Activated B cell treated with CpG ODN at 0.5 μM for 24 hours (primary cell): ENCODE measurements at regions not wholly inside any gene's neighbourhood (a gene's known extent, or its start where the extent isn't known, plus 50 kb on each side); places are given as distances from the start of the nearest gene placed in this dataset.

Source experiments
- ATAC-seq: fragments of 200-7000 bp; cut with Tn5 transposase; one replicate; pipeline ENCODE4 v1.10.0; 2021; ENCODE audit warnings: low read depth, mild to moderate bottlenecking, moderate library complexity
- CTCF ChIA-PET: fragments of 350-600 bp; sonication (Branson Sonifier 250); formaldehyde crosslinking; loops from one replicate; lab custom pipeline; 2021; ENCODE audit warnings: antibody characterized with exemption; lab: Charles Lee
- POLR2A ChIA-PET: fragments of 350-600 bp; sonication (Branson Sonifier 250); formaldehyde crosslinking; loops from one replicate; lab custom pipeline; 2021; ENCODE audit warnings: antibody characterized with exemption; lab: Charles Lee
- DNase-seq: peaks from one replicate; pipeline ENCODE4 v3.0.0; 2022
- H3K27ac Mint-ChIP-seq: one replicate; pipeline ENCODE4 v1.8.0; 2020; ENCODE audit warnings: mixed read lengths
- H3K27me3 Mint-ChIP-seq: one replicate; pipeline ENCODE4 v1.8.0; 2021; ENCODE audit warnings: mixed read lengths
- H3K36me3 Mint-ChIP-seq: one replicate; pipeline ENCODE4 v1.8.0; 2021; ENCODE audit warnings: low read depth, mixed read lengths
- H3K4me1 Mint-ChIP-seq: one replicate; pipeline ENCODE4 v1.8.0; 2021; ENCODE audit warnings: mixed read lengths
- H3K4me3 Mint-ChIP-seq: one replicate; pipeline ENCODE4 v1.8.0; 2020; ENCODE audit warnings: mild to moderate bottlenecking, mixed read lengths
- H3K9me3 Mint-ChIP-seq: one replicate; pipeline ENCODE4 v1.8.0; 2020; ENCODE audit warnings: mixed read lengths
- intact Hi-C: fragments of 100-400 bp; cut with micrococcal nuclease; formaldehyde crosslinking; loops from one replicate; pipeline ENCODE4 v1.15.1; 2024
- TF ChIP-seq, protein P1 (sequence below): fragments of 200-600 bp; IDR thresholded peaks from one replicate; pipeline ENCODE4 v1.8.0; 2022; ENCODE audit warnings: antibody characterized with exemption, mild to moderate bottlenecking

- no peaks in the 10 kb centered on the region for H3K9me3 Mint-ChIP-seq
- DNase-seq (no peak), ATAC-seq (no peak)
- no peak overlapping the region for H3K27ac Mint-ChIP-seq
- POLR2A ChIA-PET = no interaction called here
- no peak overlapping the region for H3K4me3 Mint-ChIP-seq
- no peaks in the 10 kb centered on the region for H3K36me3 Mint-ChIP-seq
- no peaks in the 10 kb centered on the region for H3K27me3 Mint-ChIP-seq
- no peaks in the 10 kb centered on the region for H3K4me1 Mint-ChIP-seq
- TF ChIP-seq, protein P1, sequence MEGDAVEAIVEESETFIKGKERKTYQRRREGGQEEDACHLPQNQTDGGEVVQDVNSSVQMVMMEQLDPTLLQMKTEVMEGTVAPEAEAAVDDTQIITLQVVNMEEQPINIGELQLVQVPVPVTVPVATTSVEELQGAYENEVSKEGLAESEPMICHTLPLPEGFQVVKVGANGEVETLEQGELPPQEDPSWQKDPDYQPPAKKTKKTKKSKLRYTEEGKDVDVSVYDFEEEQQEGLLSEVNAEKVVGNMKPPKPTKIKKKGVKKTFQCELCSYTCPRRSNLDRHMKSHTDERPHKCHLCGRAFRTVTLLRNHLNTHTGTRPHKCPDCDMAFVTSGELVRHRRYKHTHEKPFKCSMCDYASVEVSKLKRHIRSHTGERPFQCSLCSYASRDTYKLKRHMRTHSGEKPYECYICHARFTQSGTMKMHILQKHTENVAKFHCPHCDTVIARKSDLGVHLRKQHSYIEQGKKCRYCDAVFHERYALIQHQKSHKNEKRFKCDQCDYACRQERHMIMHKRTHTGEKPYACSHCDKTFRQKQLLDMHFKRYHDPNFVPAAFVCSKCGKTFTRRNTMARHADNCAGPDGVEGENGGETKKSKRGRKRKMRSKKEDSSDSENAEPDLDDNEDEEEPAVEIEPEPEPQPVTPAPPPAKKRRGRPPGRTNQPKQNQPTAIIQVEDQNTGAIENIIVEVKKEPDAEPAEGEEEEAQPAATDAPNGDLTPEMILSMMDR = no peak
- intact Hi-C loops = no loop called here
- CTCF ChIA-PET = no interaction called here
These were observed 126.8 kb upstream of the CLSTN2 start for GRCh38 chr3:139808201-139808600.

- Mint-ChIP-seq H3K27ac (no peak overlapping the region), H3K27me3 (no peaks in the 10 kb centered on the region), H3K4me3 (no peak overlapping the region), H3K9me3 (no peaks in the 10 kb centered on the region), H3K4me1 (no peaks in the 10 kb centered on the region), H3K36me3 (no peaks in the 10 kb centered on the region)
- DNase-seq (no peak), ATAC-seq (no peak)
- intact Hi-C loops = no loop called here
- POLR2A ChIA-PET = no interaction called here
- CTCF ChIA-PET = no interaction called here
- TF ChIP-seq, protein P1 = no peak
These were observed 125.5 kb upstream of the NMNAT3 start for GRCh38 chr3:139803294-139803693.

- DNase-seq = no peak
- Mint-ChIP-seq H3K27me3 (no peaks in the 10 kb centered on the region), H3K4me1 (no peaks in the 10 kb centered on the region), H3K9me3 (peaks cover 5% of the 10 kb centered on the region), H3K27ac (no peak overlapping the region), H3K4me3 (no peak overlapping the region), H3K36me3 (no peaks in the 10 kb centered on the region)
- TF ChIP-seq, protein P1 = no peak
- ATAC-seq = no peak
- intact Hi-C loops = no loop called here
- CTCF ChIA-PET = no interaction called here
- POLR2A ChIA-PET = no interaction called here
These were observed 120.1 kb upstream of the NMNAT3 start for GRCh38 chr3:139797724-139798343.

DNA sequence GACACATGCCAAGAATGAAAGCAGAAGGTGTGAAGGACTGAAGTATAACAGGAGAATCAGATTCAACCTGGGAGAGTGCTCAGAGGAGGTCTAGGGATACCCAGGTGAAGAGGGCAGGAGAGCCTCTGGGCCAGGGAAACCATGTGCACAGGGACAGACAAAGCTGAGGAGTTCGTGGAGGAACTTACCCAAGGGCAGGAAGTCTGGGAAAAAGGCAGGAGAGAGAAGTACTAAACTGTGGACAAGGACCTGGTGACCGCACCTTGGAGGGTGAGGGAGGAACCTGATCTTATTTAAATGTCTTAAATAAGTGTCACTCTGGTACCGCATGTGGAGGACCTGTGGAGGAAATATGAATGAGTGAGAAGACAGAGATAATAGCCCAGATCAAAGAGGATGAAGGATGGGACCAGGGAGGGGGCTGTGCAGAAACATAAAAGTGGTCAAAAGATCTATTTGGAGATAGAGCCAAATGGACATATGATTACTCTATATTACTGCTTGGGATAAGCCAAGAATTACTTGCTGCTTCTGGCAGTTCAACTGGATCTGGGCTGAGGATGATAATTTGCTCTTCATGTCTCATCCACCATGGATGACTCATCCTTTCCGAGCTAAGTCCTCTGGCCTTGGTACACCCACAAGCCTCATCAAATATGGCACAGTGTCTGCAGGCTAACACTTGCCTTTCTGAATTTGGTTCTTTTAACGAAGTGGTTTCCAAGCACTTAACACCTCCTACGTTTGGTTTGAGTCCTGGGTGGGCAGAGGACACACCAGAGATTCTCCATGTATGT, 116.9 kb upstream of the NMNAT3 start:
- intact Hi-C loops = no loop called here
- TF ChIP-seq, protein P1 = no peak
- no peaks in the 10 kb centered on the region for H3K4me1 Mint-ChIP-seq
- ChIA-PET CTCF (no interaction called here), POLR2A (no interaction called here)
- no peak for ATAC-seq
- no peak overlapping the region for H3K4me3 Mint-ChIP-seq
- no peak for DNase-seq
- no peaks in the 10 kb centered on the region for H3K27me3 Mint-ChIP-seq
- H3K9me3 Mint-ChIP-seq = peaks cover 5% of the 10 kb centered on the region
- H3K27ac Mint-ChIP-seq = no peak overlapping the region
- H3K36me3 Mint-ChIP-seq = no peaks in the 10 kb centered on the region

GRCh38 chr3:139793408-139793807, 115.6 kb upstream of the NMNAT3 start:
- Mint-ChIP-seq H3K36me3 (no peaks in the 10 kb centered on the region), H3K4me1 (no peaks in the 10 kb centered on the region), H3K27me3 (no peaks in the 10 kb centered on the region), H3K4me3 (no peak overlapping the region), H3K27ac (no peak overlapping the region), H3K9me3 (peaks cover 5% of the 10 kb centered on the region)
- ATAC-seq = no peak
- intact Hi-C loops = no loop called here
- no peak for DNase-seq
- CTCF ChIA-PET = no interaction called here
- TF ChIP-seq, protein P1 = no peak
- POLR2A ChIA-PET = no interaction called here
